NCI-H524 (cell line): ENCODE measurements at regions not wholly inside any gene's neighbourhood (a gene's known extent, or its start where the extent isn't known, plus 50 kb on each side); places are given as distances from the start of the nearest gene placed in this dataset.

ENCODE experiments used
- DNase-seq, 2 experiments: peaks; one replicate each; lab custom pipeline; 2025; lab: John Stamatoyannopoulos, UW

GRCh38 chr10:90407851-90408250 is 450.0 kb downstream of the HTR7 start:
- no peak for DNase-seq

- no peak for DNase-seq
Observed at GRCh38 chr10:90412582-90412981, 445.3 kb downstream of the HTR7 start.

GRCh38 chr10:90413196-90413595 is 444.6 kb downstream of the HTR7 start:
- DNase-seq = no peak

- no peak for DNase-seq
Observed at GRCh38 chr10:90414926-90415325, 442.9 kb downstream of the HTR7 start.

GRCh38 chr10:90417029-90417428 is 440.8 kb downstream of the HTR7 start:
- no peak for DNase-seq

GRCh38 chr10:90417476-90418210 is 440.2 kb downstream of the HTR7 start:
- no peak for DNase-seq

- DNase-seq = no peak
Observed at GRCh38 chr10:90418869-90419652, 438.8 kb downstream of the HTR7 start.

- no peak for DNase-seq
Observed at GRCh38 chr10:90420637-90421318, 437.1 kb downstream of the HTR7 start.

- no peak for DNase-seq
Observed at GRCh38 chr10:90421874-90422273, 436.0 kb downstream of the HTR7 start.

- DNase-seq = no peak
Observed at GRCh38 chr10:90424730-90425129, 433.1 kb downstream of the HTR7 start.

GRCh38 chr10:90430186-90430585 is 427.7 kb downstream of the HTR7 start:
- no peak for DNase-seq

GRCh38 chr10:90432866-90433265 is 425.0 kb downstream of the HTR7 start:
- peak in 1 of 2 experiments; percentile 12 for DNase-seq

GRCh38 chr10:90435296-90435695 is 422.5 kb downstream of the HTR7 start:
- no peak for DNase-seq

GRCh38 chr10:90437452-90437851 is 420.4 kb downstream of the HTR7 start:
- no peak for DNase-seq

GRCh38 chr10:90440870-90441269 is 417.0 kb downstream of the HTR7 start:
- no peak for DNase-seq

GRCh38 chr10:90443342-90443741 is 414.5 kb downstream of the HTR7 start:
- no peak for DNase-seq

GRCh38 chr10:90447831-90448230 is 410.0 kb downstream of the HTR7 start:
- peak in 1 of 2 experiments; percentile 79 for DNase-seq

- DNase-seq = no peak
Observed at GRCh38 chr10:90450797-90451196, 407.0 kb downstream of the HTR7 start.

- DNase-seq = no peak
Observed at GRCh38 chr10:90451283-90451682, 406.6 kb downstream of the HTR7 start.

GRCh38 chr10:90458054-90458453 is 399.8 kb downstream of the HTR7 start:
- DNase-seq = no peak

- no peak for DNase-seq
Observed at GRCh38 chr10:90458571-90458970, 399.3 kb downstream of the HTR7 start.

- DNase-seq = no peak
Observed at GRCh38 chr10:90461437-90462155, 396.2 kb downstream of the HTR7 start.
